ENCODE measurements at regions not wholly inside any gene's neighbourhood (a gene's known extent, or its start where the extent isn't known, plus 50 kb on each side); places are given as distances from the start of the nearest gene placed in this dataset.

DNA sequence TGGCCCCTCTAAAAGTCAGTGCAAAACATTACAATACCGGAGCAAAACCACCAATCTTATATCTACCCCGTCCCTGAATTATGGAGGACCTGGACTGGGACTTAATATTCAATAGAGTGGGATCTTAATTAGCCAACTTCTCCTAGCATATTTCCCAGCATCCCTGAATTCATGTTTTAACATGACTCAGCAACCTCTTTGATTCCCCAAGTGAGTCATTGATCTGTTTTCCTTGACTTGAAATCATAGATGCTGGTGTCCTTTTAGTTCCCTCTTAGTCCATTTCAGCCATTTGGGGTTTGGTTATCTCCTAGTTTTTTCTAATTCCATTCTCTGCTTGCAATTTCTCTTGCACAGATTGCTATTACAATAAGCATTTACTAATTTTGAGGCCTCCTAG is 677.7 kb upstream of the CELF4 start:
- no peak for DNase-seq

- no peak for DNase-seq
These were observed 676.1 kb upstream of the CELF4 start for GRCh38 chr18:38241736-38242135.

GRCh38 chr18:38241216-38241615 is 675.6 kb upstream of the CELF4 start:
- DNase-seq = no peak

- no peak for DNase-seq
These were observed 674.0 kb upstream of the CELF4 start for GRCh38 chr18:38239606-38240005.

GRCh38 chr18:38237796-38238195 is 672.2 kb upstream of the CELF4 start:
- no peak for DNase-seq

GRCh38 chr18:38221476-38222100 is 656.0 kb upstream of the CELF4 start:
- DNase-seq = no peak

DNA sequence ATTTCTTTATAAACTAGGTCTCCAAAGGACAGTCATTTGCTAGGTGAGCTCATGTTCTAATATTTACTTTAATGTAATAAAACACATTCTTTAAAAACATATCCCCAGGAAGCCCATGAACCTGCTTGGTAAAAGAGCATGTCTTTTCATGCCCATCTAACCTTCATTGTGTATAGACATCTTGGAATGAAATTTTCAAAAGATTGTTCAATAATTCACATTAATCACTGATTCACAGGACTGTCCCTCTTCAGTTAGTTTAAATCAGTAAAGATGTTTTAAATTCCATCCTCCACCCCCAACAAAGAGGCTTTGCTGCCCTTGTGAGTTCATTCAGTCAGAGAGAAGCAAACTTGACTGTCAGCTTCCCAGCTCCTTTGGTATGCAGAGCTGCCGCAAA is 633.4 kb upstream of the CELF4 start:
- DNase-seq = no peak

DNA sequence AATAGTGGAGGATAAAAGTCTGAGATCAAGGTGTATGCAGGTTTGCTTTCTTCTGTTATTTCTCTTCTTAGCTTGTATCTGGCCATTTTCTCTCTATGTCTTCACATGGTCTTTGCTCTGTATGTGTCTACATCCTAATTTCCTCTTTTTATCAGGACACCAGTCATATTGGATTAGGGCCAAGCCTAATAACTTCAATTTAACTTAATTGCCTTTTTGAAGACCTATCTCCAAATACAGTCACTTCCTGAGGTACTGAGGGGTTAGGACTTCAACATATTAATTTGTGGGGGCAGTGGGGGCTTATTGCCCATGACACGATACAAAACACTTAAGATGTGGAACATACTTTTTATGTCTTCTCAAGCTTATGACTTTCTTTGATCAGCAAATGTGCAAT is 632.9 kb upstream of the CELF4 start:
- no peak for DNase-seq

GRCh38 chr18:38186491-38186890 is 620.9 kb upstream of the CELF4 start:
- DNase-seq = no peak

DNA sequence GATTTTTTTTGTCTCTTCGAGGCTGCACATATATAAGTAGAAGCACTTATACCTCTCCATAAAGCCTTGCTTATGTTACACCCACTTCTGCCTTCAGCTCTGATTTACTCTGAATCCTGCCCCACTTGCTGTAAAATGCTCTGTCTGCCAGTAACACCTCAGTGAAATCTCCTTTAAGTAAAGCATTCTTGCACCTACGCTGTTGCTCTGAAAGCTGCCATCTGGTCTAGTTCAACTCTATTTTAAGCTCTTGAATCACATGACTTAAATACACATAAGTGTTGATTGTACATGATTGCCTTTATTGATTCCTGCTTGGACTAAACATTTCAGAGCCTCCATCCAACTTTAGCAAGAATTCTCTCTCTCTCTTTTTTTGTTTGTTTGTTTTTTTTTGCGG is 609.0 kb upstream of the CELF4 start:
- no peak for DNase-seq

- DNase-seq = no peak
These were observed 608.6 kb upstream of the CELF4 start for GRCh38 chr18:38174173-38174572.

DNA sequence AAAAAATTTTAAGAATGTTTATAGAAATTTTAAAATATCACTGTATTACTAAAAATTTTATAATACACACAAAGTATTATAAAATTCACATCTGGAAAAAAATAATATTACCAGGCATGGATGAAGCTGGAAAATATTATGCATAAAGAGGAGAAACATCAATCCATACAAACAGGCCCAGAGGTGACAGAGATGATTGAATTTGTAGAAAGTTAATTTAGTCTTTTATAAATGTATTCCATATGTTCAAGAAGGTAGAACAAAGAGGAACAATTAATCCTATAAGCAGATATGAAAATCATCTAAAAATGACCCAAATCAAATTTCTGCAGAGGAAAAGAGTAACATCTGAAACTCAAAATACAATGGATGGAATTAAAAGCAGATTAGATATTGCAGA is 605.2 kb upstream of the CELF4 start:
- no peak for DNase-seq

DNA sequence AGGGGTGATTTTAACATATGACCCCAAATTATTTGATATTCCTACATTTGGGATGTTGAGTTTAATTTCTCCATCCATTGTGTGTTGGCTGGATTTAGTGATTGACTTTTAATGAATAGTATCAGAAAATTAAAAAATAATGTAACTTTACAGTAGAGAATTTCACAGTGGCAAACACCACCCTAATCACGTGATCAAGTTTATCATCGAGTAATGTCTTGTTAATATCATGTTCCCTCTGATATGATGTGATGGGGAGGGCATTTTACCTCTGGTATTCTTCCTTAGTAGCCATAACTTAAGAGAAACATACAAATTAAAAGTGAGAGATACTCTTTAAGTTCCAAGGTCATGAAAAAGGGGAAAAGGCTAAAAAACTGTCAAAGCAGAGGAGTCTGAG is 602.0 kb upstream of the CELF4 start:
- no peak for DNase-seq

DNA sequence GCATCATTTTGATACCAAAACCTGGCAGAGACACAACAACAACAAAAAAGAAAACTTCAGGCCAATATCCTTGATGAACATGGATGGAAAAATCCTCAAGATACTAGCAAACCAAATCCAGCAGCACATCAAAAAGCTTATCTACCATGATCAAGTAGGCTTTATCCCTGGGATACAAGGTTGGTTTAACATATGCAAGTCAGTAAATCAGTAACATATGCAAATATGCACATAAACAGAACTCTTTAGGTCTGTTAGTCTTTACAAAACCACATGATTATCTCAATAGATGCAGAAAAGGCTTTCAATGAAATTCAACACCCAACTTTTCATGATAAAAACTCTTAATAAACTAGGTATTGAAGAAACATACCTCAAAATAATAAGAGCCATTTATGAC is 587.5 kb upstream of the CELF4 start:
- DNase-seq = peak; percentile 0

- DNase-seq = peak; percentile 6
These were observed 551.1 kb upstream of the CELF4 start for GRCh38 chr18:38116716-38117115.

GRCh38 chr18:38115201-38115600 is 549.6 kb upstream of the CELF4 start:
- DNase-seq = no peak

DNA sequence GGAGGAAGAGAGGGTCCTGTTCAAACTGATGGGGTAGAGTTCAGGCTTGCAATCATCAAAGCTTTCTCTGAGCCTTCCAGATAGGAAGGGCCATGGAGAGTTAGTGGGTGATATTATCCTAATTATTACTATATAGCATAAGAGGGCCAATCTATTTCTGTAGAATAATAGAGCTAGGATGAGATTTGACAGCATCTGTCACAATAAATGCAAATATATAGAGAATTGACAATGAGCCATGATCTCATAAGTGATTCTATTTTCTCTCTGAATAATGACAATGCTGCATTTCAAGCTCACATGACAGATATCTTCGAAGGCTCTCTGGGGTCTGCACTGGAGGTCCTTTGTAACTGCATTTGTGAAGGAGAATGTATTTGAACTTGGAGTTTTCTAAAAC is 521.9 kb upstream of the CELF4 start:
- DNase-seq = no peak

GRCh38 chr18:38081516-38081915 is 515.9 kb upstream of the CELF4 start:
- DNase-seq = no peak

DNA sequence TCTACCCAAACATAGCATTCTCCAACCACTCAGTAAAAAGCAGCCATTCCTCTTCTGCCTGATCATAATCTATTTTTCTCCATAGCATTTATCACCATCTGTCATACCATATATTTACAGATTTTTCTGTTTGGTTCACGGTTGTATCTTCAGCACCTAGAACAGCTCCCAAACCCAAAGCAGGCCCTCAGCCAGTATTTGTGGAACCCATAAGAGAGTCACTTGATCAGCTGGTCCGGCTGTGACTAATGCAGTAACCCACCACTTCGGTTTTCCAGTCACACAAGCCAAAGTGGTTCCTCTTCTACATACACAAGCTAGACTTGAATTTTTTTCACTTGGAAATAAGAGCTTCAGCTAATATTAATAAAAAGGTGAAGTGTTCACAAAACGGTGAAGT is 511.6 kb upstream of the CELF4 start:
- no peak for DNase-seq

- DNase-seq = no peak
These were observed 510.9 kb upstream of the CELF4 start for GRCh38 chr18:38076346-38077070.

- DNase-seq = no peak
These were observed 508.8 kb upstream of the CELF4 start for GRCh38 chr18:38074298-38074876.

DNA sequence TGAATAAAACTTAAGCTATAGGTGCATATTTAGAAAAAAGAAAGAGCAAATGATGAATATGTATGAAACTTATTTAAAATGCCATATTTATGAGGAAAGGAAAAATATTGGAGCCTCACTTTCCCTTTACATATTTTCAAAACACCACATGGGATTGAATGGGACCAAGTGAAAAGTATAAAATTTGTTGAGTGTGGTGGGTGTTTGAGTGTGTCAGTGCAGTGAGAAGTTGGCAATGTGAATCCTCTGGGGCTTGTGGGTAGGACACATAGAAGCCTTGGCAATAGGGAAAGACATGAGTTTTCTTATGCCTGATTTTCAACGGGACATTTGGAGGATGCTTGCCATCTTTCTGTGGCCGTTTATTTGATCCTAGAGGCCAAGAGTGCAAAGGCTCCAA is 502.2 kb upstream of the CELF4 start:
- DNase-seq = no peak

- no peak for DNase-seq
These were observed 501.5 kb upstream of the CELF4 start for GRCh38 chr18:38067086-38067485.

DNA sequence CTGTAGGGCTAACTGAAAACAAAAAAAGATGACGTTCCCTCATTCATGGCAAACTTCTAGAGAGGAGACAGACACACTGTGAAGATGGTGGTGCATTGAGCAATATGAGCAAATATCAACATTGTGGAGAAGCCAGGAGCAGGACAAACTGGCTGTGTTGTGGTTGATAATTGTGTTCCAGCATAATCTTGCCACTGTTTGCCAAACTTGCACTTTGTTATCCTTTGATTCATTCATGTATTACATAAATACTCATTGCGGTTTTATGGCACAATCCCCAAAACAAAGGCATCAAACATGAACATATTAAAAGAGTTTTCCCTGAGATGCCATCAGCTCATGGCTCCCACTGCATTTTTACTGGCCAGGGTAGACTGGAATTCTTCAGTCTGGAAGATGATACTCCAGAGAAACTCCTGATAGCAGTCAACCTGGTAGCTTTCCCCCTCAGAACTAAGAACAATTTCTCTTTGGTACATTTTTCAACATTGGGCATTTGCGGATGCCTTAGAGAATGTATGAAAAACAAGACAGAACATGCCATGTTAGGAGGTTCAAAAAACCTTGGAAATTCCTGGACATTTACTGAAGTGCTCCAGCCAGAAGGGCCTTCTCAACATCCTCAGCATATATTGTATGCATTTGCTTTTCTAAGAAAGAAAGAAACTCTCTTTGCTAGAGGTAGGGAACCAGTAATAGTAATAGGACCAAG is 487.4 kb upstream of the CELF4 start:
- DNase-seq = no peak
